ENCODE measurements at regions not wholly inside any gene's neighbourhood (a gene's known extent, or its start where the extent isn't known, plus 50 kb on each side); places are given as distances from the start of the nearest gene placed in this dataset.
"Not testable (repeated sequence)": the region's sequence is repeated elsewhere in the genome, so short reads cannot be mapped to it uniquely, and the experiment has no call there.

- no peak overlapping the region for H3K27ac ChIP-seq
- no peak for DNase-seq (ENCODE audit: low spot score)
- CTCF ChIA-PET: no interaction called here
- TF ChIP-seq, protein P1, sequence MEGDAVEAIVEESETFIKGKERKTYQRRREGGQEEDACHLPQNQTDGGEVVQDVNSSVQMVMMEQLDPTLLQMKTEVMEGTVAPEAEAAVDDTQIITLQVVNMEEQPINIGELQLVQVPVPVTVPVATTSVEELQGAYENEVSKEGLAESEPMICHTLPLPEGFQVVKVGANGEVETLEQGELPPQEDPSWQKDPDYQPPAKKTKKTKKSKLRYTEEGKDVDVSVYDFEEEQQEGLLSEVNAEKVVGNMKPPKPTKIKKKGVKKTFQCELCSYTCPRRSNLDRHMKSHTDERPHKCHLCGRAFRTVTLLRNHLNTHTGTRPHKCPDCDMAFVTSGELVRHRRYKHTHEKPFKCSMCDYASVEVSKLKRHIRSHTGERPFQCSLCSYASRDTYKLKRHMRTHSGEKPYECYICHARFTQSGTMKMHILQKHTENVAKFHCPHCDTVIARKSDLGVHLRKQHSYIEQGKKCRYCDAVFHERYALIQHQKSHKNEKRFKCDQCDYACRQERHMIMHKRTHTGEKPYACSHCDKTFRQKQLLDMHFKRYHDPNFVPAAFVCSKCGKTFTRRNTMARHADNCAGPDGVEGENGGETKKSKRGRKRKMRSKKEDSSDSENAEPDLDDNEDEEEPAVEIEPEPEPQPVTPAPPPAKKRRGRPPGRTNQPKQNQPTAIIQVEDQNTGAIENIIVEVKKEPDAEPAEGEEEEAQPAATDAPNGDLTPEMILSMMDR (conservative IDR thresholded peaks at IDR 0.05; ENCODE audit: low read depth): no peak
- POLR2A ChIA-PET (ENCODE audit: low non-redundant PET): no interaction called here
Observed at GRCh38 chr4:71081192-71081591, 87.7 kb downstream of the DCK start.

GRCh38 chr4:71093745-71094144 lies 100.3 kb downstream of the DCK start:
- H3K27ac ChIP-seq: no peak overlapping the region
- no peak for DNase-seq (ENCODE audit: low spot score)
- POLR2A ChIA-PET (ENCODE audit: low non-redundant PET): no interaction called here
- TF ChIP-seq, protein P1 (conservative IDR thresholded peaks at IDR 0.05; ENCODE audit: low read depth): no peak
- CTCF ChIA-PET: no interaction called here

DNA sequence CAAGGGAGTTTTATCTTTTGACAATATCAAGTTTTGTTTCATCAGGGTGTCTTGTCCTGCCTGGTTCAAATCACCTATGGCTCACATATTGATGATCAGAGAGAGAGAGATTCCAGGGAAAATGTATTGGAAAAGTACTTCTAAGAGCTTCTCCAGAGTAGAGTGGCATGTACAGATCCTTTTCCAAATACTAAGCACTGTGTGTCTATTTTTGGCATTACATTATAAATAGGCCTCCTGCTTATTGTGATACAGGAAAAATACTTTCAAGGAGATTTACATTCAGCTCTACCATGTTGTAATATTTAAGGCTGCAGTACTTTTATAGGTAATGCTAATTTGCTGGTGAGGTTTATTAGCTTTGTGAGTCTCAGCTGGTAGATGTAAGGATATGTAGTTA lies 100.8 kb downstream of the DCK start:
- H3K27ac ChIP-seq: no peak overlapping the region
- no peak for DNase-seq (ENCODE audit: low spot score)
- ChIA-PET CTCF (no interaction called here), POLR2A (ENCODE audit: low non-redundant PET) (no interaction called here)
- TF ChIP-seq, protein P1 (conservative IDR thresholded peaks at IDR 0.05; ENCODE audit: low read depth): no peak

- POLR2A ChIA-PET (ENCODE audit: low non-redundant PET): no interaction called here
- H3K27ac ChIP-seq: no peak overlapping the region
- CTCF ChIA-PET: no interaction called here
- DNase-seq (ENCODE audit: low spot score): no peak
- TF ChIP-seq, protein P1 (conservative IDR thresholded peaks at IDR 0.05; ENCODE audit: low read depth): no peak
Observed at GRCh38 chr4:71095141-71095540, 101.7 kb downstream of the DCK start.

DNA sequence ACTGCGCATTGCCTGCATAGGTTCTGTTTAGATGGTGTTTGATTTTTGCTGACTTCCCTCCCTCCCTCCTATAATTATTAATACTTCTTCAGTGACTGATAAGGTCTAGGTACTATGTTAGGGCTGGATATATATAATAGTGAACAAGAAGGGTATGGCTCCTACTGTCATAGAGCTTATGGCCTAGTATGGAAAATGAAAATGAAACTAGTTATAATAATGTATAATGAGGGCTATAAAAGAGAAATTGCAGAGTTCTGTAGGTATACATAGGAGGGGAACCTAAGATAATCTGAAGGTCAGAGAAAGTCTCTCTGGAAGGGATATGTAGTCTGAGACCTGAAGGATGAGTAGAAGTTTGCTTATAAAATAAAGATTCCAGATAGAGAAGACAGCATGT lies 102.1 kb downstream of the DCK start:
- H3K27ac ChIP-seq: no peak overlapping the region
- TF ChIP-seq, protein P1 (conservative IDR thresholded peaks at IDR 0.05; ENCODE audit: low read depth): no peak
- DNase-seq (ENCODE audit: low spot score): no peak
- ChIA-PET POLR2A (ENCODE audit: low non-redundant PET) (no interaction called here), CTCF (no interaction called here)

GRCh38 chr4:71107726-71108125 lies 114.3 kb downstream of the DCK start:
- ChIA-PET POLR2A (ENCODE audit: low non-redundant PET) (no interaction called here), CTCF (no interaction called here)
- no peak overlapping the region for H3K27ac ChIP-seq
- no peak for DNase-seq (ENCODE audit: low spot score)
- TF ChIP-seq, protein P1 (conservative IDR thresholded peaks at IDR 0.05; ENCODE audit: low read depth): no peak

GRCh38 chr4:71110499-71110898 lies 117.0 kb downstream of the DCK start:
- ChIA-PET CTCF (no interaction called here), POLR2A (ENCODE audit: low non-redundant PET) (no interaction called here)
- no peak for DNase-seq (ENCODE audit: low spot score)

GRCh38 chr4:71111133-71111532 lies 117.7 kb downstream of the DCK start:
- DNase-seq (ENCODE audit: low spot score); POLR2A ChIA-PET (ENCODE audit: low non-redundant PET); CTCF ChIA-PET: not testable (repeated sequence)

More at GRCh38 chr4:71110499-71110898, 117.0 kb downstream of the DCK start:
- TF ChIP-seq, protein P1 (conservative IDR thresholded peaks at IDR 0.05; ENCODE audit: low read depth): no peak
- no peak overlapping the region for H3K27ac ChIP-seq

More at GRCh38 chr4:71111133-71111532, 117.7 kb downstream of the DCK start:
- H3K27ac ChIP-seq: not testable (repeated sequence)
